Stimulated activated naive CD8-positive, alpha-beta T cell treated with anti-CD3 and anti-CD28 coated beads, Interleukin-15, amount 100 ng/mL, for 72 hours (primary cell): ENCODE measurements at regions not wholly inside any gene's neighbourhood (a gene's known extent, or its start where the extent isn't known, plus 50 kb on each side); places are given as distances from the start of the nearest gene placed in this dataset.

Experiments used
- ATAC-seq: fragments of 150-1000 bp; cut with Tn5 transposase; 2 replicates; pipeline ENCODE4 v1.10.0; 2021; ENCODE audit warnings: mild to moderate bottlenecking, moderate library complexity
- DNase-seq, 2 donors: peaks; one replicate each; pipeline ENCODE4 v3.0.0; 2021 to 2022
- H3K27ac Mint-ChIP-seq, 2 donors: one replicate each; pipeline ENCODE4 v1.8.0; 2022; ENCODE audit warnings: mild to moderate bottlenecking in 2 of 2, mixed read lengths in 2 of 2, moderate library complexity in 2 of 2
- H3K27me3 Mint-ChIP-seq: one replicate; pipeline ENCODE4 v1.8.0; 2022; ENCODE audit warnings: mixed read lengths
- H3K4me1 Mint-ChIP-seq: one replicate; pipeline ENCODE4 v1.8.0; 2022; ENCODE audit warnings: mild to moderate bottlenecking, mixed read lengths
- H3K4me3 Mint-ChIP-seq, 2 donors: one replicate each; pipeline ENCODE4 v1.8.0; 2022; ENCODE audit warnings: mild to moderate bottlenecking in 2 of 2, mixed read lengths in 2 of 2, moderate library complexity in 1 of 2
- H3K9me3 Mint-ChIP-seq, 2 donors: one replicate each; pipeline ENCODE4 v1.8.0; 2022; ENCODE audit warnings: mixed read lengths in 2 of 2

GRCh38 chr11:104402812-104403521 is 239.0 kb upstream of the PDGFD start:
- no peak overlapping the region for H3K27ac Mint-ChIP-seq
- H3K4me3 Mint-ChIP-seq, result no peak overlapping the region
- no peaks in the 10 kb centered on the region for H3K27me3 Mint-ChIP-seq
- DNase-seq (no peak), ATAC-seq (no peak)
- H3K9me3 Mint-ChIP-seq, result no peaks in the 10 kb centered on the region
- peaks cover 7% of the 10 kb centered on the region for H3K4me1 Mint-ChIP-seq

- Mint-ChIP-seq H3K27ac (no peak overlapping the region), H3K4me3 (no peak overlapping the region), H3K4me1 (no peaks in the 10 kb centered on the region), H3K9me3 (no peaks in the 10 kb centered on the region), H3K27me3 (peaks cover 7% of the 10 kb centered on the region)
- no peak for ATAC-seq
- no peak for DNase-seq
Measured at GRCh38 chr11:104394508-104394907, 230.6 kb upstream of the PDGFD start.

- DNase-seq, result no peak
- Mint-ChIP-seq H3K4me3 (no peak overlapping the region), H3K27me3 (peaks cover 7% of the 10 kb centered on the region), H3K9me3 (no peaks in the 10 kb centered on the region), H3K27ac (no peak overlapping the region), H3K4me1 (no peaks in the 10 kb centered on the region)
- no peak for ATAC-seq
Measured at GRCh38 chr11:104390651-104391050, 226.7 kb upstream of the PDGFD start.

GRCh38 chr11:104385884-104386283 is 221.9 kb upstream of the PDGFD start:
- Mint-ChIP-seq H3K4me3 (no peak overlapping the region), H3K27ac (no peak overlapping the region), H3K9me3 (no peaks in the 10 kb centered on the region), H3K27me3 (peaks cover 7% of the 10 kb centered on the region), H3K4me1 (no peaks in the 10 kb centered on the region)
- no peak for ATAC-seq
- DNase-seq, result no peak

- no peaks in the 10 kb centered on the region for H3K9me3 Mint-ChIP-seq
- no peaks in the 10 kb centered on the region for H3K4me1 Mint-ChIP-seq
- H3K4me3 Mint-ChIP-seq, result no peak overlapping the region
- ATAC-seq (no peak), DNase-seq (no peak)
- no peak overlapping the region for H3K27ac Mint-ChIP-seq
- H3K27me3 Mint-ChIP-seq, result no peaks in the 10 kb centered on the region
Measured at GRCh38 chr11:104380358-104380757, 216.4 kb upstream of the PDGFD start.

- H3K9me3 Mint-ChIP-seq, result no peaks in the 10 kb centered on the region
- no peaks in the 10 kb centered on the region for H3K27me3 Mint-ChIP-seq
- ATAC-seq (no peak), DNase-seq (no peak)
- no peak overlapping the region for H3K27ac Mint-ChIP-seq
- H3K4me3 Mint-ChIP-seq, result no peak overlapping the region
- no peaks in the 10 kb centered on the region for H3K4me1 Mint-ChIP-seq
Measured at GRCh38 chr11:104372111-104372510, 208.2 kb upstream of the PDGFD start.

- H3K27ac Mint-ChIP-seq, result no peak overlapping the region
- DNase-seq (no peak), ATAC-seq (no peak)
- no peaks in the 10 kb centered on the region for H3K27me3 Mint-ChIP-seq
- H3K4me1 Mint-ChIP-seq, result no peaks in the 10 kb centered on the region
- no peaks in the 10 kb centered on the region for H3K9me3 Mint-ChIP-seq
- H3K4me3 Mint-ChIP-seq, result no peak overlapping the region
Measured at GRCh38 chr11:104370478-104370877, 206.5 kb upstream of the PDGFD start.

- H3K4me1 Mint-ChIP-seq, result no peaks in the 10 kb centered on the region
Measured at GRCh38 chr11:104369761-104370160, 205.8 kb upstream of the PDGFD start.

GRCh38 chr11:104366321-104366734 is 202.4 kb upstream of the PDGFD start:
- Mint-ChIP-seq H3K9me3 (no peaks in the 10 kb centered on the region), H3K27me3 (no peaks in the 10 kb centered on the region), H3K27ac (no peak overlapping the region), H3K4me1 (no peaks in the 10 kb centered on the region), H3K4me3 (no peak overlapping the region)
- DNase-seq, result no peak
- ATAC-seq, result no peak

More at GRCh38 chr11:104369761-104370160, 205.8 kb upstream of the PDGFD start:
- no peak overlapping the region for H3K4me3 Mint-ChIP-seq
- H3K9me3 Mint-ChIP-seq, result no peaks in the 10 kb centered on the region
- no peak overlapping the region for H3K27ac Mint-ChIP-seq
- DNase-seq (no peak), ATAC-seq (no peak)
- H3K27me3 Mint-ChIP-seq, result no peaks in the 10 kb centered on the region

- H3K9me3 Mint-ChIP-seq, result no peaks in the 10 kb centered on the region
- no peaks in the 10 kb centered on the region for H3K27me3 Mint-ChIP-seq
- no peak overlapping the region for H3K4me3 Mint-ChIP-seq
- DNase-seq (no peak), ATAC-seq (no peak)
- no peak overlapping the region for H3K27ac Mint-ChIP-seq
- no peaks in the 10 kb centered on the region for H3K4me1 Mint-ChIP-seq
Measured at GRCh38 chr11:104365676-104366075, 201.7 kb upstream of the PDGFD start.

- Mint-ChIP-seq H3K27ac (no peak overlapping the region), H3K9me3 (no peaks in the 10 kb centered on the region), H3K27me3 (no peaks in the 10 kb centered on the region), H3K4me1 (no peaks in the 10 kb centered on the region), H3K4me3 (no peak overlapping the region)
- ATAC-seq (no peak), DNase-seq (no peak)
Measured at GRCh38 chr11:104361975-104362374, 198.0 kb upstream of the PDGFD start.

- no peak for ATAC-seq
- peaks cover 18% of the 10 kb centered on the region in 2 donors for H3K9me3 Mint-ChIP-seq
- H3K4me1 Mint-ChIP-seq, result no peaks in the 10 kb centered on the region
- no peak overlapping the region for H3K27ac Mint-ChIP-seq
- DNase-seq, result no peak
- H3K27me3 Mint-ChIP-seq, result no peaks in the 10 kb centered on the region
- no peak overlapping the region for H3K4me3 Mint-ChIP-seq
Measured at GRCh38 chr11:104352036-104352435, 188.1 kb upstream of the PDGFD start.

- Mint-ChIP-seq H3K4me3 (no peak overlapping the region), H3K27ac (no peak overlapping the region), H3K27me3 (no peaks in the 10 kb centered on the region), H3K4me1 (no peaks in the 10 kb centered on the region), H3K9me3 (no peaks in the 10 kb centered on the region)
- ATAC-seq (no peak), DNase-seq (no peak)
Measured at GRCh38 chr11:104343578-104343977, 179.6 kb upstream of the PDGFD start.

GRCh38 chr11:104340590-104340989 is 176.6 kb upstream of the PDGFD start:
- no peak overlapping the region for H3K27ac Mint-ChIP-seq
- DNase-seq (no peak), ATAC-seq (no peak)
- H3K27me3 Mint-ChIP-seq, result no peaks in the 10 kb centered on the region
- H3K9me3 Mint-ChIP-seq, result no peaks in the 10 kb centered on the region
- H3K4me3 Mint-ChIP-seq, result no peak overlapping the region
- no peaks in the 10 kb centered on the region for H3K4me1 Mint-ChIP-seq

- ATAC-seq (no peak), DNase-seq (no peak)
- Mint-ChIP-seq H3K27ac (no peak overlapping the region), H3K4me1 (no peaks in the 10 kb centered on the region), H3K9me3 (no peaks in the 10 kb centered on the region), H3K4me3 (no peak overlapping the region), H3K27me3 (peaks cover 3% of the 10 kb centered on the region)
Measured at GRCh38 chr11:104339380-104339831, 175.5 kb upstream of the PDGFD start.

GRCh38 chr11:104338186-104338585 is 174.2 kb upstream of the PDGFD start:
- ATAC-seq, result no peak
- Mint-ChIP-seq H3K27me3 (peaks cover 12% of the 10 kb centered on the region), H3K4me1 (no peaks in the 10 kb centered on the region), H3K4me3 (no peak overlapping the region), H3K9me3 (peaks cover 0 to 6% of the 10 kb centered on the region in 2 donors), H3K27ac (no peak overlapping the region)
- no peak for DNase-seq

GRCh38 chr11:104337273-104337672 is 173.3 kb upstream of the PDGFD start:
- peaks cover 0 to 6% of the 10 kb centered on the region in 2 donors for H3K9me3 Mint-ChIP-seq
- no peak for ATAC-seq
- H3K27ac Mint-ChIP-seq, result no peak overlapping the region
- DNase-seq, result no peak
- H3K27me3 Mint-ChIP-seq, result peaks cover 12% of the 10 kb centered on the region
- no peak overlapping the region for H3K4me3 Mint-ChIP-seq
- H3K4me1 Mint-ChIP-seq, result no peaks in the 10 kb centered on the region
